ENCODE measurements at regions not wholly inside any gene's neighbourhood (a gene's known extent, or its start where the extent isn't known, plus 50 kb on each side); places are given as distances from the start of the nearest gene placed in this dataset.

DNA sequence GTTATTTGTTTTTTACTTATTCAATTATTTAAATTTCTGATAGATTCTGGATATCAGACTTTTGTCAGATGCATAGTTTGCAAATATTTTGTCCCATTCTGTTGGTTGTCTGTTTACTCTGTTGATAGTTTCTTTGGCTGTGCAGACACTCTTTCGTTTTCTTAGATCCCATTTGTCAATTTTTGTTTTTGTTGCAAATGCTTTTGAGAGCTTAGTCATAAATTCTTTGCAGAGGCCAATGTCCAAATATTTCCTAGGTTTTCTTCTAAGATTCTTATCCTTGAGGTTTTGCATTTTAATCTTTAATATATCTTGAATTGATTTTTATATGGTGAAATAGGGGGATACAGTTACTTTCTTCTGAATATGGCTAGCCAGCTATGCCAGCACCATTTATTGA, 112.7 kb upstream of the SESTD1 start:
- TF ChIP-seq POLR2A (IDR thresholded peaks at IDR 0.05; ENCODE audit: low read depth, low read length) (no peak), TAF1 (IDR thresholded peaks at IDR 0.05; ENCODE audit: borderline replicate concordance, low read depth, low read length) (no peak), POLR2AphosphoS5 (IDR thresholded peaks at IDR 0.05; ENCODE audit: low read depth, low read length) (no peak)

All from GM12892 (cell line).